Esophagus squamous epithelium (tissue), 5 donors: ENCODE measurements at regions not wholly inside any gene's neighbourhood (a gene's known extent, or its start where the extent isn't known, plus 50 kb on each side); places are given as distances from the start of the nearest gene placed in this dataset.

Experiments
- DNase-seq: peaks from one replicate; lab custom pipeline; 2025; lab: John Stamatoyannopoulos, UW
- H3K27ac ChIP-seq, 4 donors: fragments of 200-600 bp; sonication (generic); one replicate each; pipeline ENCODE4 v1.5.1; 2016 to 2019; ENCODE audit warnings: mild to moderate bottlenecking in 1 of 4
- H3K27me3 ChIP-seq, 4 donors: fragments of 200-600 bp; sonication (generic); 1 replicate in 3 of 4; 2 replicates in 1 of 4; pipeline versions ENCODE4 v1.5.1 to v1.6.0; 2017 to 2021; ENCODE audit warnings: antibody characterized with exemption in 1 of 4
- H3K36me3 ChIP-seq, 3 donors: fragments of 200-600 bp; sonication (generic); one replicate each; pipeline ENCODE4 v1.5.1; 2016 to 2019
- H3K4me1 ChIP-seq, 3 donors: fragments of 200-600 bp; sonication (generic); one replicate each; pipeline ENCODE4 v1.5.1; 2017 to 2019
- H3K4me3 ChIP-seq, 4 donors: fragments of 200-600 bp; sonication (generic); 1 replicate in 3 of 4; 2 replicates in 1 of 4; pipeline ENCODE4 v1.5.1; 2016 to 2019; ENCODE audit warnings: mild to moderate bottlenecking in 2 of 4, moderate library complexity in 1 of 4
- H3K9me3 ChIP-seq, 3 donors: fragments of 200-600 bp; sonication (generic); one replicate each; pipeline ENCODE4 v1.5.1; 2016 to 2019
- POLR2A ChIP-seq, 4 donors: fragments of 450-650 bp; IDR thresholded peaks; one replicate each; pipeline ENCODE4 v1.6.1; 2017; ENCODE audit warnings: antibody characterized with exemption in 4 of 4, mild to moderate bottlenecking in 4 of 4, moderate library complexity in 3 of 4
- WGBS, 2 donors: methylation state at CpG; one replicate each; pipeline ENCODE4 v1.1.5; 2018; 5-methylcytosine and 5-hydroxymethylcytosine counted together
- intact Hi-C: fragments of 100-400 bp; cut with DNase I; formaldehyde crosslinking; loops from one replicate; pipeline ENCODE4 v1.15.0; 2022
- TF ChIP-seq, protein P1 (sequence below), 6 experiments: fragments of 450-650 bp in 4 of 6; fragments of 200-600 bp in 2 of 6; sonication (generic) in 2 of 6; IDR thresholded peaks; one replicate each; pipeline ENCODE4 v1.5.1; 2016 to 2019; ENCODE audit warnings: antibody characterized with exemption in 6 of 6, mild to moderate bottlenecking in 4 of 6, moderate library complexity in 4 of 6
- donor health status: DM: yes; HTN: yes; CAD: no.

DNA sequence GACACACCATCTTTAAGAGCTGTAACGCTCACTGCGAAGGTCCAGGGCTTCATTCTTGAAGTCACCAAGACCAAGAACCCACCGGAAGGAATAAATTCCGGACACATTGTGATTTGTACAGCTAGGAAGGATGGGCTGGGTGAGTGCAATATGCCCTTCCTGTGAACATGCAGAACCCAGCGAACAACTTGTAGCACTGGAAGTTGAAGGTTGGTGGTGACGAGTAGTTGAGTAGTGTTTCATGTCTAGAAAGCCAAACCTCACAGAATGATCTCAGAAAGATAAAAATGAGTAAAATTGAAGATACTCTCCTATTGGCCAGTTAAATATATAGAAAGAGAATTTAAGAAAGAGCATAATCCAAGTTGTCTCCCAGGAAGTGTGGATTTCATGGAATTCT lies 462.2 kb upstream of the CFAP20DC start:
- no peak for TF ChIP-seq POLR2A (IDR thresholded peaks at IDR 0.05)
- TF ChIP-seq, protein P1, sequence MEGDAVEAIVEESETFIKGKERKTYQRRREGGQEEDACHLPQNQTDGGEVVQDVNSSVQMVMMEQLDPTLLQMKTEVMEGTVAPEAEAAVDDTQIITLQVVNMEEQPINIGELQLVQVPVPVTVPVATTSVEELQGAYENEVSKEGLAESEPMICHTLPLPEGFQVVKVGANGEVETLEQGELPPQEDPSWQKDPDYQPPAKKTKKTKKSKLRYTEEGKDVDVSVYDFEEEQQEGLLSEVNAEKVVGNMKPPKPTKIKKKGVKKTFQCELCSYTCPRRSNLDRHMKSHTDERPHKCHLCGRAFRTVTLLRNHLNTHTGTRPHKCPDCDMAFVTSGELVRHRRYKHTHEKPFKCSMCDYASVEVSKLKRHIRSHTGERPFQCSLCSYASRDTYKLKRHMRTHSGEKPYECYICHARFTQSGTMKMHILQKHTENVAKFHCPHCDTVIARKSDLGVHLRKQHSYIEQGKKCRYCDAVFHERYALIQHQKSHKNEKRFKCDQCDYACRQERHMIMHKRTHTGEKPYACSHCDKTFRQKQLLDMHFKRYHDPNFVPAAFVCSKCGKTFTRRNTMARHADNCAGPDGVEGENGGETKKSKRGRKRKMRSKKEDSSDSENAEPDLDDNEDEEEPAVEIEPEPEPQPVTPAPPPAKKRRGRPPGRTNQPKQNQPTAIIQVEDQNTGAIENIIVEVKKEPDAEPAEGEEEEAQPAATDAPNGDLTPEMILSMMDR (IDR thresholded peaks at IDR 0.05), result no peak
- Histone ChIP-seq H3K9me3 (no peaks in the 10 kb centered on the region), H3K4me1 (no peaks in the 10 kb centered on the region), H3K27me3 (no peaks in the 10 kb centered on the region), H3K4me3 (no peak overlapping the region), H3K27ac (no peak overlapping the region), H3K36me3 (no peaks in the 10 kb centered on the region)
- DNase-seq, result no peak
- 74 to 92% methylated on average over 6 of the region's 6 CpGs for WGBS, 2 donors
- intact Hi-C loops, result no loop called here

DNA sequence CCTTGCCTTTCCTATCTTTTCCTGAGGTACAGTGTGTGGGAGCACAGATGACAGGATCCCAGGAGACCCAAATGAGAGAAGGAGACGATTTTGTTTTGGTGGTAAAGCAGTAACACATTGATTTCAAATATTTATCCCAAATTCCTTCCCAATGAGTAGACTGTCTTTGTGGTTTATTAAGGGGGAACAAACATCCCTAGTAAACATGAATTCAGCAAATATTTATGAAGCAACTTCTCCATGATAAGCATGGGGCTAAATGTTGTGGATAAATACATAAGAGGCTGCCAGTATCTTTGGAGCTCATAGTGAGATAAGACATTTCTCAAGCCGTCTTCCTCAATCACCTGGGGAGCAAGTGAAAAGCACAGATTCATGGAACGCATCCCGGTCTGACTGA lies 460.8 kb upstream of the CFAP20DC start:
- Histone ChIP-seq H3K27ac (no peak overlapping the region), H3K9me3 (no peaks in the 10 kb centered on the region), H3K36me3 (no peaks in the 10 kb centered on the region), H3K4me3 (no peak overlapping the region), H3K27me3 (no peaks in the 10 kb centered on the region), H3K4me1 (no peaks in the 10 kb centered on the region)
- intact Hi-C loops, result no loop called here
- TF ChIP-seq POLR2A (IDR thresholded peaks at IDR 0.05), result no peak
- TF ChIP-seq, protein P1 (IDR thresholded peaks at IDR 0.05), result no peak
- WGBS, 2 donors, result 42 to 76% methylated on average over 4 of the region's 4 CpGs
- DNase-seq, result no peak

DNA sequence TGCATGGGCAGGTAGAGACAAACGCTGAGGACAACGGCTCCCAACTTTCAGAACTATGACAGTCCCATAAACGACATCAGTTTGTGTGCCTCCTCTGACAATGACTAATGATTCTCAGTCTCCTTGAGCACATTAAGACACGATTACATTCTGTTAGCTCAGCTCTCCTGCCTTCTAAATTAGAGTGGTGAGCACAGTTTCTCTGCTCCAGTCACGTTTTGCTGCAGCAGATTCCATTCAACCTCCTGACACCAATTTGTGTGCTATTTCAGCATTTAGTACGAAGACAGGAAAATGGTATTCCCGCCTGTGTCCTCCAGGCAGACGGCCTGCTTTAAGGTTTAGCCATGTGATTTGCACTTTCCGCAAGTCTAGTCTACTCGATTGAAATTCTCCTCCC lies 458.4 kb upstream of the CFAP20DC start:
- DNase-seq, result no peak
- Histone ChIP-seq H3K27me3 (no peaks in the 10 kb centered on the region), H3K4me3 (no peak overlapping the region), H3K36me3 (no peaks in the 10 kb centered on the region), H3K27ac (no peak overlapping the region), H3K9me3 (no peaks in the 10 kb centered on the region), H3K4me1 (no peaks in the 10 kb centered on the region)
- no peak for TF ChIP-seq POLR2A (IDR thresholded peaks at IDR 0.05)
- TF ChIP-seq, protein P1 (IDR thresholded peaks at IDR 0.05), result no peak
- 76% methylated on average over 10 of the region's 10 CpGs for WGBS, 2 donors
- intact Hi-C loops, result no loop called here

DNA sequence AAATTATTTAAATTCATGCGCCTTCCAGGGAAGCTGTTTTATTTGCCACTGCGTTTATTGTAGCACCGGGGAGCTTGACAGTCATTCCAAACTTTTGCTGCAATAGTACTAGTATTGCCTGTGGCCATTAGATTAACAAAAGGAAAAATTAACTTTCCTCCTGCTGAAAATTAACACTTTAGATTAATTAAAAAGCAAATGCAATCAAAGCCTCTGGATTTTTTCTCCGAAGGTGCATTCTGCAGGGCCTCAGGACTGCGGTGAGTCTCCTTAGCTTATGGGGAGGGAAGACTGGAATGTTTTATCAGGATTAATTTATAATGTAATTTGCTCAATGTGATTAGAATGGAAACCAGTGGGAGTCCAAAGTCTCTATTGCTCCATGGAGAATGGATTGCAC lies 456.4 kb upstream of the CFAP20DC start:
- Histone ChIP-seq H3K27ac (no peak overlapping the region), H3K4me1 (no peaks in the 10 kb centered on the region), H3K27me3 (no peaks in the 10 kb centered on the region), H3K4me3 (no peak overlapping the region), H3K36me3 (no peaks in the 10 kb centered on the region), H3K9me3 (no peaks in the 10 kb centered on the region)
- no peak for TF ChIP-seq POLR2A (IDR thresholded peaks at IDR 0.05)
- TF ChIP-seq, protein P1 (IDR thresholded peaks at IDR 0.05), result no peak
- WGBS, 2 donors, result 52 to 91% methylated on average over 5 of the region's 5 CpGs
- intact Hi-C loops, result no loop called here
- no peak for DNase-seq

DNA sequence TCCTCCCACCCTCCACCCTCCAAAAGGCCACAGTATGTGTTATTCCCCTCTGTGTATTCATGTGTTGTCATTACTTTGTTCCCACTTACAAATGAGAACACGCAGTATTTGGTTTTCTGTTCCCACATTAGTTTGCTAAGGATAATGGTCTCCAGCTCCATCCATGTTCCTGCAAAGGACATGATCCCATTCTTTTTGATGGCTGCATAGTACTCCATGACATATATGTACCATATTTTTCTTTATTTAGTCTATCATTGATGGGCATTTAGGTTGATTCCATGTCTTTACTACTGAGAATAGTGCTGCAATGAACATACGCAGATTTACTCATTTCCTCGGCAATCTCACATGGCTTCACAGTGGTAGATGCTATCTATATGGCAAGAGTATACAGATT lies 453.6 kb upstream of the CFAP20DC start:
- TF ChIP-seq, protein P1 (IDR thresholded peaks at IDR 0.05), result no peak
- no peak for TF ChIP-seq POLR2A (IDR thresholded peaks at IDR 0.05)
- Histone ChIP-seq H3K9me3 (no peaks in the 10 kb centered on the region), H3K36me3 (no peaks in the 10 kb centered on the region), H3K4me1 (no peaks in the 10 kb centered on the region), H3K27me3 (no peaks in the 10 kb centered on the region), H3K4me3 (no peak overlapping the region), H3K27ac (no peak overlapping the region)
- DNase-seq, result no peak
- 84 to 95% methylated on average over 3 of the region's 3 CpGs for WGBS, 2 donors
- intact Hi-C loops, result no loop called here
